K562 (cell line): ENCODE measurements at regions not wholly inside any gene's neighbourhood (a gene's known extent, or its start where the extent isn't known, plus 50 kb on each side); places are given as distances from the start of the nearest gene placed in this dataset.

Source experiments
- CLOCK ChIP-seq: fragments of 250-450 bp; sonication (Bioruptor Pico); IDR thresholded peaks from 2 replicates; pipeline ENCODE4 v1.4.0; 2020; ENCODE audit warnings: mild to moderate bottlenecking, moderate library complexity, borderline replicate concordance
- KLF6 ChIP-seq: fragments of 250-450 bp; sonication (Bioruptor Pico); IDR thresholded peaks from 2 replicates; pipeline ENCODE4 v1.4.0; 2020; ENCODE audit warnings: mild to moderate bottlenecking, moderate library complexity, borderline replicate concordance
- MTA2 ChIP-seq: fragments of 450-650 bp; IDR thresholded peaks from 2 replicates; pipeline ENCODE4 v1.6.1; 2016; ENCODE audit warnings: low read depth
- TRIM24 ChIP-seq, 2 experiments: fragments of 450-650 bp; IDR thresholded peaks; 2 replicates each; pipeline ENCODE4 v1.6.1; 2016
- ZNF23 ChIP-seq: fragments of 250-450 bp; sonication (Bioruptor Pico); IDR thresholded peaks from 2 replicates; pipeline ENCODE4 v1.4.0; 2020; ENCODE audit warnings: mild to moderate bottlenecking
- ZNF444 ChIP-seq: fragments of 250-450 bp; sonication (Bioruptor Pico); IDR thresholded peaks from 2 replicates; pipeline ENCODE4 v1.4.0; 2020; ENCODE audit warnings: mild to moderate bottlenecking, moderate library complexity
- TF ChIP-seq, protein P1 (sequence below): fragments of 450-650 bp; IDR thresholded peaks from 2 replicates; pipeline ENCODE4 v1.6.1; 2016; ENCODE audit warnings: mild to moderate bottlenecking, moderate library complexity
- TF ChIP-seq, protein P2 (sequence below), 2 experiments: IDR thresholded peaks; 2 replicates each; pipeline ENCODE4 v1.6.1; 2012; ENCODE audit warnings: improper control_type of control experiment in 2 of 2, low read depth in 2 of 2, low read length in 2 of 2, borderline replicate concordance in 1 of 2
- TF ChIP-seq, protein P3 (sequence below): sonication (generic); formaldehyde crosslinking; IDR thresholded peaks from 2 replicates; pipeline ENCODE4 v1.8.0; 2022; ENCODE audit warnings: missing genetic modification reagents, mild to moderate bottlenecking, borderline replicate concordance

GRCh38 chr16:85536411-85537330, 76.5 kb upstream of the GSE1 start (continued):
- TF ChIP-seq, protein P1, sequence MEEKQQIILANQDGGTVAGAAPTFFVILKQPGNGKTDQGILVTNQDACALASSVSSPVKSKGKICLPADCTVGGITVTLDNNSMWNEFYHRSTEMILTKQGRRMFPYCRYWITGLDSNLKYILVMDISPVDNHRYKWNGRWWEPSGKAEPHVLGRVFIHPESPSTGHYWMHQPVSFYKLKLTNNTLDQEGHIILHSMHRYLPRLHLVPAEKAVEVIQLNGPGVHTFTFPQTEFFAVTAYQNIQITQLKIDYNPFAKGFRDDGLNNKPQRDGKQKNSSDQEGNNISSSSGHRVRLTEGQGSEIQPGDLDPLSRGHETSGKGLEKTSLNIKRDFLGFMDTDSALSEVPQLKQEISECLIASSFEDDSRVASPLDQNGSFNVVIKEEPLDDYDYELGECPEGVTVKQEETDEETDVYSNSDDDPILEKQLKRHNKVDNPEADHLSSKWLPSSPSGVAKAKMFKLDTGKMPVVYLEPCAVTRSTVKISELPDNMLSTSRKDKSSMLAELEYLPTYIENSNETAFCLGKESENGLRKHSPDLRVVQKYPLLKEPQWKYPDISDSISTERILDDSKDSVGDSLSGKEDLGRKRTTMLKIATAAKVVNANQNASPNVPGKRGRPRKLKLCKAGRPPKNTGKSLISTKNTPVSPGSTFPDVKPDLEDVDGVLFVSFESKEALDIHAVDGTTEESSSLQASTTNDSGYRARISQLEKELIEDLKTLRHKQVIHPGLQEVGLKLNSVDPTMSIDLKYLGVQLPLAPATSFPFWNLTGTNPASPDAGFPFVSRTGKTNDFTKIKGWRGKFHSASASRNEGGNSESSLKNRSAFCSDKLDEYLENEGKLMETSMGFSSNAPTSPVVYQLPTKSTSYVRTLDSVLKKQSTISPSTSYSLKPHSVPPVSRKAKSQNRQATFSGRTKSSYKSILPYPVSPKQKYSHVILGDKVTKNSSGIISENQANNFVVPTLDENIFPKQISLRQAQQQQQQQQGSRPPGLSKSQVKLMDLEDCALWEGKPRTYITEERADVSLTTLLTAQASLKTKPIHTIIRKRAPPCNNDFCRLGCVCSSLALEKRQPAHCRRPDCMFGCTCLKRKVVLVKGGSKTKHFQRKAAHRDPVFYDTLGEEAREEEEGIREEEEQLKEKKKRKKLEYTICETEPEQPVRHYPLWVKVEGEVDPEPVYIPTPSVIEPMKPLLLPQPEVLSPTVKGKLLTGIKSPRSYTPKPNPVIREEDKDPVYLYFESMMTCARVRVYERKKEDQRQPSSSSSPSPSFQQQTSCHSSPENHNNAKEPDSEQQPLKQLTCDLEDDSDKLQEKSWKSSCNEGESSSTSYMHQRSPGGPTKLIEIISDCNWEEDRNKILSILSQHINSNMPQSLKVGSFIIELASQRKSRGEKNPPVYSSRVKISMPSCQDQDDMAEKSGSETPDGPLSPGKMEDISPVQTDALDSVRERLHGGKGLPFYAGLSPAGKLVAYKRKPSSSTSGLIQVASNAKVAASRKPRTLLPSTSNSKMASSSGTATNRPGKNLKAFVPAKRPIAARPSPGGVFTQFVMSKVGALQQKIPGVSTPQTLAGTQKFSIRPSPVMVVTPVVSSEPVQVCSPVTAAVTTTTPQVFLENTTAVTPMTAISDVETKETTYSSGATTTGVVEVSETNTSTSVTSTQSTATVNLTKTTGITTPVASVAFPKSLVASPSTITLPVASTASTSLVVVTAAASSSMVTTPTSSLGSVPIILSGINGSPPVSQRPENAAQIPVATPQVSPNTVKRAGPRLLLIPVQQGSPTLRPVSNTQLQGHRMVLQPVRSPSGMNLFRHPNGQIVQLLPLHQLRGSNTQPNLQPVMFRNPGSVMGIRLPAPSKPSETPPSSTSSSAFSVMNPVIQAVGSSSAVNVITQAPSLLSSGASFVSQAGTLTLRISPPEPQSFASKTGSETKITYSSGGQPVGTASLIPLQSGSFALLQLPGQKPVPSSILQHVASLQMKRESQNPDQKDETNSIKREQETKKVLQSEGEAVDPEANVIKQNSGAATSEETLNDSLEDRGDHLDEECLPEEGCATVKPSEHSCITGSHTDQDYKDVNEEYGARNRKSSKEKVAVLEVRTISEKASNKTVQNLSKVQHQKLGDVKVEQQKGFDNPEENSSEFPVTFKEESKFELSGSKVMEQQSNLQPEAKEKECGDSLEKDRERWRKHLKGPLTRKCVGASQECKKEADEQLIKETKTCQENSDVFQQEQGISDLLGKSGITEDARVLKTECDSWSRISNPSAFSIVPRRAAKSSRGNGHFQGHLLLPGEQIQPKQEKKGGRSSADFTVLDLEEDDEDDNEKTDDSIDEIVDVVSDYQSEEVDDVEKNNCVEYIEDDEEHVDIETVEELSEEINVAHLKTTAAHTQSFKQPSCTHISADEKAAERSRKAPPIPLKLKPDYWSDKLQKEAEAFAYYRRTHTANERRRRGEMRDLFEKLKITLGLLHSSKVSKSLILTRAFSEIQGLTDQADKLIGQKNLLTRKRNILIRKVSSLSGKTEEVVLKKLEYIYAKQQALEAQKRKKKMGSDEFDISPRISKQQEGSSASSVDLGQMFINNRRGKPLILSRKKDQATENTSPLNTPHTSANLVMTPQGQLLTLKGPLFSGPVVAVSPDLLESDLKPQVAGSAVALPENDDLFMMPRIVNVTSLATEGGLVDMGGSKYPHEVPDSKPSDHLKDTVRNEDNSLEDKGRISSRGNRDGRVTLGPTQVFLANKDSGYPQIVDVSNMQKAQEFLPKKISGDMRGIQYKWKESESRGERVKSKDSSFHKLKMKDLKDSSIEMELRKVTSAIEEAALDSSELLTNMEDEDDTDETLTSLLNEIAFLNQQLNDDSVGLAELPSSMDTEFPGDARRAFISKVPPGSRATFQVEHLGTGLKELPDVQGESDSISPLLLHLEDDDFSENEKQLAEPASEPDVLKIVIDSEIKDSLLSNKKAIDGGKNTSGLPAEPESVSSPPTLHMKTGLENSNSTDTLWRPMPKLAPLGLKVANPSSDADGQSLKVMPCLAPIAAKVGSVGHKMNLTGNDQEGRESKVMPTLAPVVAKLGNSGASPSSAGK: peak; percentile 71
- TF ChIP-seq KLF6 (CRISPR knock-in tag): no peak
- no peak for TF ChIP-seq ZNF23
- no peak for TF ChIP-seq ZNF444 (CRISPR knock-in tag)
- TF ChIP-seq MTA2: no peak
- no peak for TF ChIP-seq TRIM24 (IDR thresholded peaks at IDR 0.05)
- TF ChIP-seq, protein P2, sequence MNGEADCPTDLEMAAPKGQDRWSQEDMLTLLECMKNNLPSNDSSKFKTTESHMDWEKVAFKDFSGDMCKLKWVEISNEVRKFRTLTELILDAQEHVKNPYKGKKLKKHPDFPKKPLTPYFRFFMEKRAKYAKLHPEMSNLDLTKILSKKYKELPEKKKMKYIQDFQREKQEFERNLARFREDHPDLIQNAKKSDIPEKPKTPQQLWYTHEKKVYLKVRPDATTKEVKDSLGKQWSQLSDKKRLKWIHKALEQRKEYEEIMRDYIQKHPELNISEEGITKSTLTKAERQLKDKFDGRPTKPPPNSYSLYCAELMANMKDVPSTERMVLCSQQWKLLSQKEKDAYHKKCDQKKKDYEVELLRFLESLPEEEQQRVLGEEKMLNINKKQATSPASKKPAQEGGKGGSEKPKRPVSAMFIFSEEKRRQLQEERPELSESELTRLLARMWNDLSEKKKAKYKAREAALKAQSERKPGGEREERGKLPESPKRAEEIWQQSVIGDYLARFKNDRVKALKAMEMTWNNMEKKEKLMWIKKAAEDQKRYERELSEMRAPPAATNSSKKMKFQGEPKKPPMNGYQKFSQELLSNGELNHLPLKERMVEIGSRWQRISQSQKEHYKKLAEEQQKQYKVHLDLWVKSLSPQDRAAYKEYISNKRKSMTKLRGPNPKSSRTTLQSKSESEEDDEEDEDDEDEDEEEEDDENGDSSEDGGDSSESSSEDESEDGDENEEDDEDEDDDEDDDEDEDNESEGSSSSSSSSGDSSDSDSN (IDR thresholded peaks at IDR 0.05; ENCODE audit: borderline replicate concordance in 1 of 2, low read depth in 2 of 2, low read length in 2 of 2): no peak
- TF ChIP-seq, protein P3, sequence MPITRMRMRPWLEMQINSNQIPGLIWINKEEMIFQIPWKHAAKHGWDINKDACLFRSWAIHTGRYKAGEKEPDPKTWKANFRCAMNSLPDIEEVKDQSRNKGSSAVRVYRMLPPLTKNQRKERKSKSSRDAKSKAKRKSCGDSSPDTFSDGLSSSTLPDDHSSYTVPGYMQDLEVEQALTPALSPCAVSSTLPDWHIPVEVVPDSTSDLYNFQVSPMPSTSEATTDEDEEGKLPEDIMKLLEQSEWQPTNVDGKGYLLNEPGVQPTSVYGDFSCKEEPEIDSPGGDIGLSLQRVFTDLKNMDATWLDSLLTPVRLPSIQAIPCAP: no peak
- no peak for TF ChIP-seq CLOCK
